Fibroblast of lung (primary cell): ENCODE measurements at regions not wholly inside any gene's neighbourhood (a gene's known extent, or its start where the extent isn't known, plus 50 kb on each side); places are given as distances from the start of the nearest gene placed in this dataset.

Experiments used
- DNase-seq, 2 donors: peaks; one replicate each; pipeline versions ENCODE4 v3.0.0 to v3.0.0-alpha.2; 2010; ENCODE audit warnings: low read depth in 2 of 2
- H2AFZ ChIP-seq: 2 replicates; pipeline ENCODE4 v1.5.1; 2012; ENCODE audit warnings: low read length, control low read depth, inconsistent platforms
- H3K27ac ChIP-seq: 2 replicates; pipeline ENCODE4 v1.5.1; 2011; ENCODE audit warnings: low read length, control low read depth; ENCODE audit not compliant: insufficient read depth
- H3K27me3 ChIP-seq: 2 replicates; pipeline ENCODE4 v1.5.1; 2011; ENCODE audit warnings: mild to moderate bottlenecking, low read length; ENCODE audit not compliant: control insufficient read depth, insufficient read depth
- H3K36me3 ChIP-seq: 2 replicates; pipeline ENCODE4 v1.5.1; 2011; ENCODE audit warnings: low read length; ENCODE audit not compliant: control insufficient read depth, insufficient read depth
- H3K4me1 ChIP-seq: 2 replicates; pipeline ENCODE4 v1.5.1; 2011; ENCODE audit warnings: low read length; ENCODE audit not compliant: control insufficient read depth, insufficient read depth; ENCODE audit errors: extremely low read depth
- H3K4me2 ChIP-seq: 2 replicates; pipeline ENCODE4 v1.5.1; 2011; ENCODE audit warnings: low read length, control low read depth; ENCODE audit not compliant: insufficient read depth; ENCODE audit errors: extremely low read depth
- H3K4me3 ChIP-seq, 4 experiments: fragments of 200-600 bp in 1 of 4; sonication (generic) in 1 of 4; replicated peaks in 1 of 4; 2 replicates each; pipeline ENCODE4 v1.5.1; 2011 to 2016; ENCODE audit warnings: low read length in 4 of 4, low read depth in 3 of 4, mild to moderate bottlenecking in 3 of 4, control low read depth in 2 of 4, inconsistent platforms in 1 of 4, mixed read lengths in 1 of 4; ENCODE audit not compliant: insufficient read depth in 1 of 4; ENCODE audit errors: control extremely low read depth in 1 of 4
- H3K79me2 ChIP-seq: 2 replicates; pipeline ENCODE4 v1.5.1; 2012; ENCODE audit warnings: mild to moderate bottlenecking, low read length, inconsistent platforms; ENCODE audit not compliant: control insufficient read depth, insufficient read depth
- H3K9ac ChIP-seq: 2 replicates; pipeline ENCODE4 v1.5.1; 2011; ENCODE audit warnings: mild to moderate bottlenecking, low read length, control low read depth; ENCODE audit not compliant: insufficient read depth
- H3K9me3 ChIP-seq: 2 replicates; pipeline ENCODE4 v1.5.1; 2012; ENCODE audit warnings: low read depth, low read length; ENCODE audit not compliant: control insufficient read depth, insufficient read depth
- H4K20me1 ChIP-seq: 2 replicates; pipeline ENCODE4 v1.5.1; 2011; ENCODE audit warnings: low read length; ENCODE audit not compliant: control insufficient read depth, insufficient read depth; ENCODE audit errors: extremely low read depth
- EZH2 ChIP-seq: IDR thresholded peaks from 2 replicates; pipeline ENCODE4 v1.5.1; 2012; ENCODE audit warnings: low read length, control low read depth, mild to moderate bottlenecking; ENCODE audit errors: missing control alignments
- TF ChIP-seq, protein P1 (sequence below), 2 donors: IDR thresholded peaks in 1 of 2; conservative IDR thresholded peaks in 1 of 2; 1 replicate in 1 of 2; 2 replicates in 1 of 2; pipeline ENCODE4 v1.5.1; 2011 to 2012; ENCODE audit warnings: low read length in 2 of 2, control low read depth in 1 of 2, inconsistent platforms in 1 of 2, low read depth in 1 of 2, mild to moderate bottlenecking in 1 of 2

DNA sequence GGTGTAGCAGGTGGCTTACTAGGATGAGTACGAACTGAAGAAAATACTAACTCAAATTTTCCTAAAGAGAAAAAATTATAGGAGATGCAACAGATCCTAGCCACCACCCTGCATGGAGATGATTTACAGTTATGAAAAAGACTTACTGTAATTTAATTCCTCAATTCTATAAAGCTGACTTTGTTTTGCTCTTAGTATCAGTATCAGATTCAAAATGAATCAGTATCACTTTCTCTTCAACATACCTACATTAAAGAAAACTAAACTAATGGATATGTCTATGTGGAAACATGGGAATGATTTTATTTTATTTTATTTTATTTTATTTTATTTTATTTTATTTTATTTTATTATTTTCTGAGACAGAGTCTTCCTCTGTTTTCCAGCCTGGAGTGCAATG is 525.8 kb downstream of the NLGN4X start:
- Histone ChIP-seq H3K4me3 (no peak overlapping the region), H3K36me3 (no peaks in the 10 kb centered on the region), H4K20me1 (no peaks in the 10 kb centered on the region), H2AFZ (no peak overlapping the region), H3K9me3 (no peaks in the 10 kb centered on the region), H3K79me2 (no peaks in the 10 kb centered on the region), H3K27me3 (no peaks in the 10 kb centered on the region), H3K9ac (no peak overlapping the region), H3K4me1 (no peaks in the 10 kb centered on the region), H3K27ac (no peak overlapping the region), H3K4me2 (no peak overlapping the region)
- DNase-seq, result no peak
- TF ChIP-seq, protein P1, sequence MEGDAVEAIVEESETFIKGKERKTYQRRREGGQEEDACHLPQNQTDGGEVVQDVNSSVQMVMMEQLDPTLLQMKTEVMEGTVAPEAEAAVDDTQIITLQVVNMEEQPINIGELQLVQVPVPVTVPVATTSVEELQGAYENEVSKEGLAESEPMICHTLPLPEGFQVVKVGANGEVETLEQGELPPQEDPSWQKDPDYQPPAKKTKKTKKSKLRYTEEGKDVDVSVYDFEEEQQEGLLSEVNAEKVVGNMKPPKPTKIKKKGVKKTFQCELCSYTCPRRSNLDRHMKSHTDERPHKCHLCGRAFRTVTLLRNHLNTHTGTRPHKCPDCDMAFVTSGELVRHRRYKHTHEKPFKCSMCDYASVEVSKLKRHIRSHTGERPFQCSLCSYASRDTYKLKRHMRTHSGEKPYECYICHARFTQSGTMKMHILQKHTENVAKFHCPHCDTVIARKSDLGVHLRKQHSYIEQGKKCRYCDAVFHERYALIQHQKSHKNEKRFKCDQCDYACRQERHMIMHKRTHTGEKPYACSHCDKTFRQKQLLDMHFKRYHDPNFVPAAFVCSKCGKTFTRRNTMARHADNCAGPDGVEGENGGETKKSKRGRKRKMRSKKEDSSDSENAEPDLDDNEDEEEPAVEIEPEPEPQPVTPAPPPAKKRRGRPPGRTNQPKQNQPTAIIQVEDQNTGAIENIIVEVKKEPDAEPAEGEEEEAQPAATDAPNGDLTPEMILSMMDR (conservative IDR thresholded peaks at IDR 0.05 in 1 of 2, IDR thresholded peaks at IDR 0.05 in 1 of 2; ENCODE audit: low read depth in 1 of 2, low read length in 2 of 2), result no peak
- TF ChIP-seq EZH2, result no peak

DNA sequence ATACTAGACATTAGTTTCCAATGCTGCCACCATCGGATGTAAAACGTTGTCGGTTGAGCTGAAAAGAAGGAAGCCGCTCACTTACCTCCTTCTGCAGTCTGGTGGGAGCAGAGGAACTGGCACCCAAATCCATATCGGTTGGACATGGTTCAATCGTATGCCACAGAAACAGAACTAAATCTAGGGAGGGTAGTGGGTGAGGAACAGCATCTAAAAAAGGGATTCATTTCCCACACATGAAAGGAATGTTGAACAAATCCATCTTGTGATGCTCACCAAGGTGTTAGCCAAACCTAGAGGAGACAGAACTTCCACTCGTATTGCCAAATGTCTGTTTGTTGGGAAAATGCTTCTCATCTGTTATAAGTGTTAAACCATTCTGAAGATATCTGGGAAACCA is 532.7 kb downstream of the NLGN4X start:
- no peak for DNase-seq
- H3K4me3 ChIP-seq, result no peak overlapping the region
- no peaks in the 10 kb centered on the region for H3K4me1 ChIP-seq
- no peaks in the 10 kb centered on the region for H3K9me3 ChIP-seq
- H3K36me3 ChIP-seq, result no peaks in the 10 kb centered on the region
- H4K20me1 ChIP-seq, result no peaks in the 10 kb centered on the region
- no peak overlapping the region for H3K27ac ChIP-seq
- H3K79me2 ChIP-seq, result no peaks in the 10 kb centered on the region
- H3K4me2 ChIP-seq, result no peak overlapping the region
- H2AFZ ChIP-seq, result no peak overlapping the region
- H3K9ac ChIP-seq, result no peak overlapping the region
- no peak for TF ChIP-seq EZH2
- TF ChIP-seq, protein P1 (conservative IDR thresholded peaks at IDR 0.05 in 1 of 2, IDR thresholded peaks at IDR 0.05 in 1 of 2; ENCODE audit: low read depth in 1 of 2, low read length in 2 of 2), result no peak
- no peaks in the 10 kb centered on the region for H3K27me3 ChIP-seq

DNA sequence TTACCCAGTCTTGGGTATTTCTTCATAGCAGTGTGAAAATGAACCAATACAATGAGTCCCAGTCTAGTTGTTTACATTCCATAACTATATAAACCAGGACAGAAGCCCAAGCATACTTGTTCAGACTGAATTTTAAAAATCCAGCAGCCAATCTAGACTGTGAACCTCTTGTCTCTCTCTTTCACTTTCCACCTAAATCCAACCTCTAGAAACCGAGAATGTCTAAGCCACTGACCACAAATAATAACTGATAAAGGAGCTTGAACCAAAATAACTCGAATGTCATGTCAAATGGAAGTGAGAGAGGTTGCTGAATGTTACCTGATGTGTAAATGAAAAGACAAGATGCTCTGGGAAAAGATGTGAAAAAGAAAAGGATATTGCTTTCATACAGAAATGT is 544.7 kb downstream of the NLGN4X start:
- no peaks in the 10 kb centered on the region for H3K79me2 ChIP-seq
- H3K4me3 ChIP-seq, result no peak overlapping the region
- H2AFZ ChIP-seq, result no peak overlapping the region
- TF ChIP-seq EZH2, result no peak
- TF ChIP-seq, protein P1 (conservative IDR thresholded peaks at IDR 0.05 in 1 of 2, IDR thresholded peaks at IDR 0.05 in 1 of 2; ENCODE audit: low read depth in 1 of 2, low read length in 2 of 2), result no peak
- no peak overlapping the region for H3K4me2 ChIP-seq
- H4K20me1 ChIP-seq, result no peaks in the 10 kb centered on the region
- H3K4me1 ChIP-seq, result no peaks in the 10 kb centered on the region
- DNase-seq, result no peak
- H3K9me3 ChIP-seq, result no peaks in the 10 kb centered on the region
- no peak overlapping the region for H3K9ac ChIP-seq
- H3K27ac ChIP-seq, result no peak overlapping the region
- no peaks in the 10 kb centered on the region for H3K27me3 ChIP-seq
- no peaks in the 10 kb centered on the region for H3K36me3 ChIP-seq
